Astrocyte of the hippocampus (primary cell): ENCODE measurements at regions not wholly inside any gene's neighbourhood (a gene's known extent, or its start where the extent isn't known, plus 50 kb on each side); places are given as distances from the start of the nearest gene placed in this dataset.

Experiments used
- DNase-seq: peaks from one replicate; pipeline ENCODE4 v3.0.0; 2011; ENCODE audit warnings: low read depth, low spot score

DNA sequence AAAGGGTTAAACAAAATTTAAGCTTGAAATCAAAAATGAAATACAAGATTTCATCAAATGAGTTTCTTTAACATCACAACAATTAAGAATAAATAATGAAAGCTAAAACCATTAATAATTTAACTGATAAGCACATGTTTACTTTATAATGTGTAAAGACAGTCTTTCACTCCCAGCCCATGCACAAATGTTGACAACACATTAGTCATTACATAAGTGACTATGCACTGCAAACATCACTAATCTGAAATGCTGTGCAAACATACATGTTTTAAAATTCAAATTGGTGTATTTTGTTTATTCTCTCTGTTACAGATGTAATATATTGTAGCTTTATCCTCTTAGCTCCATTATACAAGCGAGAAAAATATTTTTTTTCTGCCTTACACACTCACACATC lies 220.6 kb upstream of the CPXCR1 start:
- no peak for DNase-seq

DNA sequence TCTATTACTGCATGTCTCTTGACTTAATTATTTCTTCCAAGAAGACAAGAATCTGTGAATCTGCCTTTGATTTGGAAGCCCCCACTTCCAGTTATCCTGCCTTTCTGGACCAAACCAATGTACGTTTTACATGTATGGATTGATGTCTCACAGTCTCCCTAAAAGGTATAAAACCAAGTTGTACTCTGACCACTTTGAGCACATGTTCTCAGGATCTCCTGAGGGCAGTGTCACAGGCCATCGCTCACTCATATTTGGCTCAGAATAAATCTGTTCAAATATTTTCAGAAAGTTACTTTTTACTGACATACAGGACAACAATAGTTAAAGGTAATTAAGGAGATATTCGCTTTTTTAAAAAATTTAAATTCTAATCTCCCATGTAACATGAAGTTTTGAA lies 188.6 kb upstream of the CPXCR1 start:
- no peak for DNase-seq

DNA sequence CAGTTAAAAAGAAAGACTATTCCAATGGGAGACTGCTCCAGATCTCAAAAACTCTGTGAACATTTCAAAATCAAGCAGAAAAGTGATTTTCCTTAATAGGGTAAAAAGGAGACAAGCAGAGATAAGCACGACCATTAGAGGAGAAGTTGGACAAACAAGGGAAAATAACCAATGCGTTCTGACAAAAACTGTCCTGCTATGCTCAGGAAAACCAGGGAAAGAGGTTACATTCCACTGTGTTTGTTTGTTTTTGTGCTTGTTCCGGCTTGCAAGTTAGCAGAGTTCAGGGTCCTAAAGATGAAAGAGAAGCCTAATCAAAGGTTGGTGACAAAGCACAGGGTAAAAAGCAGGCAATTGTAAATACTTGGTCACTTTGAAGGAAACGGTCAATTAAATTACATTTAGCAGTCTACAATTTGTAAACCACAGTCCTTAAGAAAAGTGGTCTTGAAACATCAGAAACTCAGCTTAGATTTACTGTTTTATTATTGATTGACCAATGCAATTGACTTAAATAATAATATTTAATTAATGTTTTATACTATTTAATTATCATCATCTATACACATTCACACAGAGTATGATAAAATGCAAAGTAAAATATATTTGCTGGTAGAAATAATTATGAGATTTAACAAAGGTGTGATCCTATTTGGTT lies 186.2 kb upstream of the CPXCR1 start:
- no peak for DNase-seq

DNA sequence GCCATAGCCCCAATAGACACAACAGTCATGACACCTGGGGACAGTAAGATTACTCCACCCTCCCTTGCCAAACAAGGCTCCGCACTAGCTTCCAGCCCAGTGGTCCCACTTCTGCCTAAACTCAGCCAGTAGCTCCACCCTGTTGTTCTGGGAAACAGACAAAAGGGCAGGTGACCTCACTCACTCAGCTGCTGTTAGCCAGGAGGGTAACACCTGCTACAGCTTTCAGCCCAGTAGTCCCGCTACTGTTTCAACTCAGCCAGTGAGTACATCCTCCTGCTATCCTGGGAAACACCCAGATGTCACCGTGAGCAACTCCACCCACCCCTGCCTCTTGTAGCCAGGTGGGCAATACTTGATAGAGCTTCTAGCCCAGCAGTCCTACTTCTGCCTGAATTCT lies 162.7 kb upstream of the CPXCR1 start:
- no peak for DNase-seq

DNA sequence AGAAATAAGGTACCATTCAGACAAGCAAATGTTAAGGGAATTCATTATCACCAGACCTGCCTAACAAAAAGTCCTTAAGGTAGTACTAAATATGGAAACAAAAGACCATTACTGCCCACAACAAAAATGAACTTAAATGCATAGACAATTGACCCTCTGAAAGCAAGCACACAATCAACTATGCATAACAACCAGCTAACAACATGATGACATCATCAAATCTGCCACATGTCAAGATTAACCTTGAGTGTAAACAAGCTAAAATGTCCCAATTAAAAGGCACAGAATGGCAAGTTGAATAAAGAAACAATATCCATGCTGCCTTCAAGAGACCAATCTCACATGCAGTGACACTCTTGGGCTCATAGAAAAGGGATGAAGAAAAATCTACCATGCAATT lies 160.7 kb upstream of the CPXCR1 start:
- DNase-seq = no peak

DNA sequence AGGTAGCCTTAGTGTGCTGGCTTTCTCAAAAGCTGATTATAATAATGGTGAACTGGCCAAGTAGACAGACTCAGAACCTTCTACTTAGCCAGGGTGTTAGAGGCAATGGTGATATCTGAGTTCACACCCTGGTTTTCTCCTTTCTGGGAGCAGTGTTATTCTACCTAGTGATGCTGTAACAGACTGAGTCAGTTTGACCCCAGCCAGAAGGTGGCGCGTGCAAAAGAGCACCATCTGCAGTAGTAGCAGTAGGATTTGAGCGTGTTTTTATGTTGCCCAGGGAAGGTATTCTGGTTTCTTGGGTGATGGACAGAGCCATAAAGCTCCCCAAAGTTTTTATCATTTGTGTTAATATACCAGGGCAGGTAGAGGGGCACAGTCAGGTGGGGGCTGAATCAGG lies 143.8 kb upstream of the CPXCR1 start:
- DNase-seq = no peak

DNA sequence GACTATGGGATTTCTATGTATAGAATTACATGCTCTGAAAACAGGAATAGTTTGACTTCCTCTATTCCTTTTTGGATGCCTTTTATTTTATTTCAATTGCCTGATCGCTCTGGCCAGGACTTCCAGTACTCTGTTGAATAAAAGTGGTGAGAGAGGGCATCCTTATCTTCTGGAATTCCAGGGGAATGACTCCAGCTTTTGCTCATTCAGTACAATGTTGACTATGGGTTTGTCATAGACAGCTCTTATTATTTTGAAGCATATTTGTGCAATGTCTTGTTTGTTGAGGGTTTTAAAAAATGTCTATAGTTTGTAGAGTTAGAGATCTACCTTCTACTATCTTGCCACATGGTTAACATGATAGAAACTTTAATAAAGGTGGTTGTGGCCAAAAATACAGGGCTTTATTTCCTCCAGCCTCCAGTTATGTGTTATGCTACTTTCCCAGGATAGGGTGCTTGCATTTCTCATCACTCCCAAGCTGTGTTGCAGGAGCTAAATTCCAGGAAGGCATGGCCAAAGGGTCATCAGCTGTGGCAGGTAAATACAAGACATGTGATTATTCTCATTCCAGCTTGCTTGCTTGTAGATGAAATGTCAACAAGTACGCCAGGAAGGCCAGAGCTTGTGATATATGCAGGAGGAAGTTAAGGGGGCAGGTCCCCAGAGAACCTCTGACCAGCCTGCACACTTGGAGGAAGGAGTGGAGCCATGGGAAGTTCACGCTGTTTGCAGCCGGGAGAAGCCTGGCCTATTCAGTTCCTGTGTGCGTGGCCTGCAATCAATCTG lies 142.4 kb upstream of the CPXCR1 start:
- DNase-seq = no peak

DNA sequence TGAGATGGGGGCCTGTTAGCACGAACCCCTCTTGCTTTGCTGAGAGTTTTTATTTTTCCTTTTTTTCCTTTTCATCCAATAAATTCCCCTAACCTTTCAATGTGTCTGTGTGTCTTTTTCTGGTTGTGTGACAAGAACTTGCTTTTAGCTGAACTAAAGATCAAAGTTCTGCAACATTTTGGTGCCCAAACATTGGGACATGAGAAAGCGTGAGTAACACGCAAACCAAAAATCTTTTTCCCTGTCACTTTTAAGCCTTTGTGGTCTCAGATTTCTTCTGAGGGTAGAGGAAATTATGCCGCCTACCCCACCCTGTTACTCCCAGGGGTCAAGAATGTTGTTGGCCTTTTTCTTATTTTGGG lies 141.8 kb upstream of the CPXCR1 start:
- DNase-seq = no peak

DNA sequence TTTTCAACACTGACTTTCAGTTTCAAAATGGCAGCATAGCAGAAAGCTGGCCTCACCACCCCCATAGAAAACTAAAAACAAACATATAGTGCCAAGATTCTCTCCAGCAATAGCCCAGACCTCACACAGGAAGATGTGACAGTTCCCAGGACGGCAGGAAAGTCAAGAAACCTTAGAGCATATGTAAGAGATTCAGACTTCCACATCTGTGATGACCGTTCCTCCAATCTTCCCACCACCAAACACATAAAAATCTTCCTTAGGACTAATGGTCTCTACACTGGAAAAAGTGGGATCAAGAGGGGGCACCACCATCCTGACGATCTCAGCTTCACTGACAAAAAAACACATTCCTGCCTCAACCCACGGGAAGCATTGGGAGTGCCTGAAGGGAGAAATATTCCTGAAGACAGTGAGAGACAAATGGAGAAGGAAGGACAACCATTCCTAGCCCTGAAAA lies 134.1 kb upstream of the CPXCR1 start:
- DNase-seq = no peak

DNA sequence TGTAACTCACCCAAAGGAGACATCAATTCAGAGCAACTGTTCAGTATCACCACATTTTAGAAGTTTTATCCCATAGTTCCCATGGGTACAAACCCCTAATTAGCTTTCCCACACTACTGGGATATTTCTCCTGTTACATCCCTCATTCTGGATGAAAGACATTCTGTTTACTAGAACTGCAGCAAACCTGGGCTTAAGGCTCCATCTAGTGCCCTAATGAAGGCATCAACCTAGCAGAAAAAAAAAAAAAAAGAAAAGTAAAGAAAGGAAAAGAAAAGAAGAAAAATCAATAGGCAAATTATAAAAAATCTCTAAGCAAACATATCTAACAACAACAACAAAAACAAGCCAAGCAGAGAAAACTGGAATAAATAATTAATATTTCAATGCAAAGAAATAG lies 133.7 kb upstream of the CPXCR1 start:
- peak; percentile 1 for DNase-seq

DNA sequence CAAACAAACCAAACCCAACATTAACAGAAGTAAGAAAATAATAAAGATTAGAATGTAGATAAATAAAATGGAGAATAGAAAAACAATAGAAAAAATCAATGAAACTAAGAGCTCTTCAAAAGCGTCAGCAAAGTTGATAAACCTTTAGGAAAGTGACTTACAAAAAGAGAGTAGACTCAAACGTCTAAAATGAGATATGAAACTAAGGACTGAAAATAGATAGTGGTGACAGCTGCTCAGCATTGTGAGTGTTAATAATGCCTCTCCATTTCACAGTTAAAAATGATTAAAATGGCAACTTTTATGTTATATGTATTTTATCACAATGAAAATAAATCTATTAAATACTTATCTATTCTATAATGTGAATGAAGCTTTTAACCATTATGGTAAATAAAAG lies 125.7 kb upstream of the CPXCR1 start:
- no peak for DNase-seq

DNA sequence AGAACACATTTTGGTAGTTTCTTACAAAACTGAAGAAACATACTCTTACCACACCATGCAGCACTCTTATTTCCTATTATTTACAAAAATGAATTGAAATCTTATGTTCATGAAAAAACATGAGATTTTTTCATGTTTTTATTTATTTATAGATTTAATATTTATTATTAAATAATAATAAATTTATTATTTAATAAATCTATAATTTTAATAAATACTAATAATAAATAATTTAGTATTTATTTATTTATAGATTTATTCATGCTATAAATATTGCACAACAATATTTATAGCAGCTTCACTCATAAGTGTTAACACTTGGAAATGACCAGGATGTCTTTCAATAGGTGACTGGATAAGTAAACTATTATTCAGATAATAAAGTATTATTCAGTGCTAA lies 91.6 kb upstream of the CPXCR1 start:
- no peak for DNase-seq

DNA sequence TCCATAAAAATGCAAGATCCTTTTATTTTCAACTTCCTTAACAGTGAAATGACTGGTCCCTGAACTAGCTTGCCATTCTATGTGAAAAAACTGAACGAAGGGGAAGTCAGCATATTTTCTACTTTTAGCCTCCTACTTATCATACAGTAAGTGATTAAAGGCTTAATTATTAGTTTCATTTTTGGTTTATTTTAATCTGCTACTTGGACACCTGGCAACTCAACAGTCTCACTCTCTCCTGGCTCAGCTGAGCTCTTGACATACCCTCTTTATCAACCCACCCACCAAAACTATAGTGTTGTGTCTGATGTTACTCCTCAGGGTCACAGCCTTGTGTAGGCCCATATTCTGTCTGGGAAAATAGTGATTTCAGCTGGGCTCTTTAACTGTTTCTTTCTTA lies 86.2 kb upstream of the CPXCR1 start:
- DNase-seq = no peak

DNA sequence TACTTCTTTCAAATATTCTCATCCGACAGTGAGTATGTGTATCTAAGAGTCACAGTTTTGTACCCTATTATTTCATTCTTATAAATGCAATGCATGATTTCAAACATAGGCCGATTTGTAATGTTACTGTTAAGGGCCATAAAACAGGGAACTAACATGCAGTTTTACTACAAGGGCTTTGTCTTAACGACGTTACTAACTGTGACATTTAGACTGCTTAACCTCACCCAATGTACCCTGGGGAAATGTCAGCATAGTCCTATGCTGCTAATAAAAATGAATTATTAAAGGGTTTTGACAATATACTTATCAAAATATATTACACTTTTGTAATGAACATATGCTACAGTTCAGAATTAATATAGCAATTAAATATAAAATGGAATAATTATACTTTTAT lies 74.8 kb upstream of the CPXCR1 start:
- no peak for DNase-seq
